HEK293 (cell line): ENCODE measurements at regions not wholly inside any gene's neighbourhood (a gene's known extent, or its start where the extent isn't known, plus 50 kb on each side); places are given as distances from the start of the nearest gene placed in this dataset.

ENCODE experiments used
- CTCF ChIP-seq: fragments of 450-650 bp; formaldehyde crosslinking; IDR thresholded peaks from 2 replicates; pipeline ENCODE4 v1.5.1; 2016; ENCODE audit warnings: missing biosample characterization, missing genetic modification characterization
- PRDM1 ChIP-seq: fragments of 450-650 bp; formaldehyde crosslinking; IDR thresholded peaks from 2 replicates; pipeline ENCODE4; 2016; ENCODE audit warnings: missing biosample characterization, missing genetic modification characterization
- PRDM10 ChIP-seq: fragments of 450-650 bp; formaldehyde crosslinking; IDR thresholded peaks from 2 replicates; pipeline ENCODE4 v1.5.1; 2016; ENCODE audit warnings: missing biosample characterization, missing genetic modification characterization
- ZBTB21 ChIP-seq: fragments of 450-650 bp; formaldehyde crosslinking; IDR thresholded peaks from 2 replicates; pipeline ENCODE4 v1.5.1; 2017; ENCODE audit warnings: missing biosample characterization, missing genetic modification characterization

- no peak for TF ChIP-seq ZBTB21
- TF ChIP-seq PRDM10 (tag by site-specific recombination): no peak
- no peak for TF ChIP-seq CTCF (tag by site-specific recombination)
- TF ChIP-seq PRDM1 (tag by site-specific recombination): no peak
These were observed 101.9 kb downstream of the NCOR2 start for GRCh38 chr12:124465473-124465872.
